Omental fat pad (tissue), 3 donors: ENCODE measurements at regions not wholly inside any gene's neighbourhood (a gene's known extent, or its start where the extent isn't known, plus 50 kb on each side); places are given as distances from the start of the nearest gene placed in this dataset.

Experiments
- ATAC-seq: fragments of 150-250 bp; one replicate; pipeline ENCODE4 v1.9.1; 2016; ENCODE audit warnings: mild to moderate bottlenecking, moderate library complexity; ENCODE audit not compliant: low FRiP score
- DNase-seq: peaks from one replicate; pipeline ENCODE4 v3.0.0-alpha.2; 2019; ENCODE audit warnings: low spot score
- TF ChIP-seq, protein P1 (sequence below), 3 donors: fragments of 450-650 bp; IDR thresholded peaks; one replicate each; pipeline ENCODE4 v1.5.1; 2016 to 2017; ENCODE audit warnings: antibody characterized with exemption in 3 of 3, mild to moderate bottlenecking in 3 of 3, moderate library complexity in 2 of 3

DNA sequence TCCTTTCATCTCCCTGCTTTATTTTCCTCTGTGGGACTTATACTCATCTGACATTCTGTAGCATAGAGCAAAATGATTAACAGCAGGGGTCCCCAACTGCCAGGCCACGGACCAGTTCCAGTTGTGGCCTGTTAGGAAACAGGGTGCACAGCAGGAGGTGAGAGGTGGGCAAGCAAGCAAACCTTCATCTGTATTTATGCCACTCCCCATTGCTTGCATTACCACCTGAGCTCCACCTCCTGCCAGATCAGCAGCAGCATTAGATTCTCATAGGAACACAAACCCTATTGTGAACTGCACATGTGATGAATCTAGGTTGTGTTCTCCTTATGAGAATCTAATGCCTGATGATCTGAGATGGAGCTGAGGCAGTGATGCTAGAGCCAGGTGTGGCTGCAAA lies 130.5 kb upstream of the SLC24A3 start:
- TF ChIP-seq, protein P1, sequence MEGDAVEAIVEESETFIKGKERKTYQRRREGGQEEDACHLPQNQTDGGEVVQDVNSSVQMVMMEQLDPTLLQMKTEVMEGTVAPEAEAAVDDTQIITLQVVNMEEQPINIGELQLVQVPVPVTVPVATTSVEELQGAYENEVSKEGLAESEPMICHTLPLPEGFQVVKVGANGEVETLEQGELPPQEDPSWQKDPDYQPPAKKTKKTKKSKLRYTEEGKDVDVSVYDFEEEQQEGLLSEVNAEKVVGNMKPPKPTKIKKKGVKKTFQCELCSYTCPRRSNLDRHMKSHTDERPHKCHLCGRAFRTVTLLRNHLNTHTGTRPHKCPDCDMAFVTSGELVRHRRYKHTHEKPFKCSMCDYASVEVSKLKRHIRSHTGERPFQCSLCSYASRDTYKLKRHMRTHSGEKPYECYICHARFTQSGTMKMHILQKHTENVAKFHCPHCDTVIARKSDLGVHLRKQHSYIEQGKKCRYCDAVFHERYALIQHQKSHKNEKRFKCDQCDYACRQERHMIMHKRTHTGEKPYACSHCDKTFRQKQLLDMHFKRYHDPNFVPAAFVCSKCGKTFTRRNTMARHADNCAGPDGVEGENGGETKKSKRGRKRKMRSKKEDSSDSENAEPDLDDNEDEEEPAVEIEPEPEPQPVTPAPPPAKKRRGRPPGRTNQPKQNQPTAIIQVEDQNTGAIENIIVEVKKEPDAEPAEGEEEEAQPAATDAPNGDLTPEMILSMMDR (IDR thresholded peaks at IDR 0.05) = no peak
- DNase-seq = no peak
- no peak for ATAC-seq

DNA sequence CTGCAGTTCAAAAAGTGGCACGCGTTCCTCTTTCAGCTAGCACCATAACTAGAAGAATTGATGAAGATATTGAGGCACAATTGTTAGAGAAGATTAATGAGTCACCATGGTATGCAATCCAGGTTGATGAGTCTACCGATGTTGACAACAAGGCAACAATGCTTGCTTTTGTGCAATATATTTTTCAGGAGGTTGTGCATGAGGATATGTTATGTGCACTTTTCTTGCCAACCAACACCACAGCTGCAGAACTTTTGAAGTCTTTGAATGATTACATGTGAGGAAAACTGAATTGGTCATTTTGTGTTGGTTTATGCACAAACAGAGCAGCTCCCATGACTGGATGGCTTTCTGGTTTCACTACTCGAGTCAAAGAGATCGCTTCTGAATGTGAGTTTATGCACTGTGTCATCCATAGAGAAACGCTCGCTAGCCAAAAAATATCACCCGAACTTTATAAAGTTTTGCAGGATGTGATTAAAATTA lies 129.3 kb upstream of the SLC24A3 start:
- DNase-seq (no peak), ATAC-seq (no peak)
- TF ChIP-seq, protein P1 (IDR thresholded peaks at IDR 0.05) = no peak

DNA sequence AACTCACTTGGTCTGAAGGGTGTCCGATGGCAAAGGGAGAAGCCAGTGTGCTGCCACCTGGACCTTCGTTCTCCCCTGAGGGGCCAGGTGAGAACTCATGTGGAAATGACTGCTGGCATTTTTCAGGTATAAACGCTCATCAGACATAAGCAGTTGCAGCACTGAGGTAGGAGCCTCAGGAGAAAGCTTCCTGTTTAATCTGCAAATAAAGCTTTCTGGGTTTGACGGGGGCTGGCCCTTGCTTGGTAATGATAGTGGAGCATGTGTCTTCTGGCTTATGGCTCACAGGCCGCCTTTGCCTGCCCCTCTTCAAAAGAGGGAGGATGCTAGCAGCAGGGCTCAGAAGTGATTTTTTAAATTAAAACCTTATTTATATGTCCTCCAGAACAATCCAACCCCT lies 122.1 kb upstream of the SLC24A3 start:
- no peak for ATAC-seq
- no peak for DNase-seq
- TF ChIP-seq, protein P1 (IDR thresholded peaks at IDR 0.05) = no peak

DNA sequence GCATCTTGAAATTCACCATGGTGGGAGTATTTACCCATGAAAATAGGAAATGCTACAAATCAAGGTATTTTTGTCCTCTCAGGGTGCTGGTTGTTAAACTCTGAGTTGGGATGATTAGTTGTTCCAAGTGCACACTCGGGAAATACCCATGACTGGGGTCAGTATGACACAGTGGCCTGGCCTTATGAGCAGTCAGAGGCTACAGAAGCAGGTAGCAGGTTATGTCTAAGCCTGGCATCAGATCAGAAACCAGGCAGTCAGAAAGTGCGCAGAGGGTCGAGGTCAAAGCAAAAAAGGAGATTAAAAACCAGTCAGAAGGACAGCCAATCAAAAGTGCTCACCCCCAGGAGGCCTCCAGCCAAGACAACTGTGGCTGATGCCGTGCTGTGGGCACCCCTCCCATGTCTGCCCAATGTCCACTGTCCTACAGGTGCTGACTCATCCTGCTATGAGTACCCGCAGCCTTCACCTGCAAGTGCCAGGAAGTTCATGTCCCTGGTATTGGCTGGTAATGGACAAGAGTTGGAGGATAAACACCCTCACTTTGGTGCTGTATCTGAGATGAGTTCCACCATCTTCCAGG lies 117.4 kb upstream of the SLC24A3 start:
- ATAC-seq (no peak), DNase-seq (no peak)
- TF ChIP-seq, protein P1 (IDR thresholded peaks at IDR 0.05) = no peak

DNA sequence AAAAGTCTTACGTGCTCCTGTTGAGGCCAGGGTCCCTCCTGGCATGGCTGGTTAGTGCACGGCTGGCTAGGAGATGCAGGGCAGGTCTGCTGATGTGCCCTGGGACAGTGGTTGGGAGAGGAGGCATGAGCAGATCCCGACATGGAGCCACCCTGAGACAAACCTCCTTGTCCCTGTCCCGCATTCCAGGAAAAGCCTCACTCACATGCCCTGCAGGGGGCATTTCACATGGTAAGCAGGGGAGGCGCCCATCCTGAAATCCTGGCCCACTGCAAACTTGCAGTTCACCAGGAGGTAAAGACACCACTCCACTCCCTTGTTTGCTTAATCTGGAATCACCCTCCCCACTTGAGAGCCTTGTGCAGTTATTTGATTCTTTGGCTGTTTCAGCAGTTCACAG lies 116.7 kb upstream of the SLC24A3 start:
- ATAC-seq = no peak
- TF ChIP-seq, protein P1 (IDR thresholded peaks at IDR 0.05) = no peak
- DNase-seq = no peak

DNA sequence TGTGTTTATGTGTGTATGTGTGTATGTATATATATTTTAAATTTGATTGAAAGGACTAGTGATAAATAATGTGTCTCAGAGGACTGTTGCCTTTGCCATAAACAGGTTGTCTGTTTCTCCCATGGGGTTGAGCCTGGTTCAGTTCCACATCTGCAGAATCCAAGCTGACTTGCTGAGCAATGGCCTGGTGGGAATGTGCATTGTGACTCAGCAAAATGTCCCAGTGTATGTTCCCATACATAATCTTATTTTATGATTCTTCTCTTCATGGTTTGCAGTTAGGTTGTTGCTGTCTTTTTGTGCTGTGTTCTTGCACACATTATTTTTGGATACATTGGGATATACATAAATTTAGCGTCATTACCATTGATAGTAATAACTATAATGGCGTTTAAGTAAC lies 115.6 kb upstream of the SLC24A3 start:
- ATAC-seq (no peak), DNase-seq (no peak)
- TF ChIP-seq, protein P1 (IDR thresholded peaks at IDR 0.05) = no peak

DNA sequence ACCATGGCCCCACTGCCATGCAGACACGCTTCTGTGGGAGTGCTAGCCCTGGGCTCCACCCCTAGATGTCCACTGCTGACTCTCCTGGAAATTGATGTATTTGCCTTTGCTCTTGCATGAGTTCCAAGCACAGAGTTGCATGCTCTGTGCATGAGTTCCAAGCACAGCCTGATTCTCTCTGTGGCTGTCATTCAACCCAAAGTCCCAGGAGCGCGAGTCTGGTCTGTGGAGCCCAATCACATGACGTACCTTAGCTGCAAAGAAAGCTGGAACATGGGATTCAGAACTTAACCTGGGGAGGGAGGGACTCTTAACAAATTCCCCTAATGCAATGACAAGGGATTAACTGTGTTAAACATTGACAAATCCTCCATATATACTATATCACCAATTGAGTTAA lies 114.3 kb upstream of the SLC24A3 start:
- TF ChIP-seq, protein P1 (IDR thresholded peaks at IDR 0.05) = no peak
- no peak for DNase-seq
- no peak for ATAC-seq
